ENCODE measurements at regions not wholly inside any gene's neighbourhood (a gene's known extent, or its start where the extent isn't known, plus 50 kb on each side); places are given as distances from the start of the nearest gene placed in this dataset.

DNA sequence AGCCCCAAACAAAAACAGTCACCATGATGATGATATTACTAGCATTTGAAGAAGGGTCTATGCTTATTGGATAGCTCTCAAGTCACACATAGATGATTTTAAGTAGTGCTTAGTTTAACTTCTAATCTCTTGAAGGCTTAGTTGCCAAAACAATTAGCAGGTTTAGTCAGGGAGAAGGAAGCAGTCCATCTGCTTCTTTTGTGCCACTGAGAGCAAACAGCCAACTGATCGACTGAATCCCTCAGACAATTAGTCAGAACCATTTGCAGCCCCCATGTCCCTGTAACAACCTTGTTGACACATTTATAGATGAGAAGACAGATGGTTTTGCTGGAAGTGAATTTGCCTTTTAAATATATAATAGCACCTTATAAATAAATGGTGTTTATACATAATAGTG, 585.1 kb upstream of the SUCLG2 start (continued):
- TF ChIP-seq CTBP2 (IDR thresholded peaks at IDR 0.05; ENCODE audit: borderline replicate concordance, insufficient read depth, insufficient read length, low read length) = no peak
- no peak for TF ChIP-seq RAD21 (IDR thresholded peaks at IDR 0.05 in 1 of 2, conservative IDR thresholded peaks at IDR 0.05 in 1 of 2; ENCODE audit: low read depth in 2 of 2, low read length in 2 of 2)
